SK-MEL-5 (cell line): ENCODE measurements at regions not wholly inside any gene's neighbourhood (a gene's known extent, or its start where the extent isn't known, plus 50 kb on each side); places are given as distances from the start of the nearest gene placed in this dataset.

Experiments
- DNase-seq: peaks from one replicate; pipeline ENCODE4 v3.0.0-alpha.2; 2016; ENCODE audit warnings: low read depth, low spot score
- in situ Hi-C: cut with HindIII; loops from 2 replicates; pipeline ENCODE4 v1.10.0; 2016; ENCODE audit warnings: low sequenced_read_pairs, high pct_unique_total_duplicates, low pct_unique_long_range_greater_than_20kb

GRCh38 chr5:15386122-15386521, 113.9 kb upstream of the FBXL7 start:
- DNase-seq = no peak
- in situ Hi-C loops = no loop called here

GRCh38 chr5:15385553-15385952, 114.4 kb upstream of the FBXL7 start:
- DNase-seq = no peak
- in situ Hi-C loops = no loop called here

- in situ Hi-C loops = no loop called here
- no peak for DNase-seq
Observed at GRCh38 chr5:15385037-15385436, 114.9 kb upstream of the FBXL7 start.

GRCh38 chr5:15384581-15384980, 115.4 kb upstream of the FBXL7 start:
- in situ Hi-C loops = no loop called here

GRCh38 chr5:15384176-15384575, 115.8 kb upstream of the FBXL7 start:
- in situ Hi-C loops = no loop called here

More at GRCh38 chr5:15384581-15384980, 115.4 kb upstream of the FBXL7 start:
- DNase-seq = no peak

GRCh38 chr5:15383469-15383868, 116.5 kb upstream of the FBXL7 start:
- peak; percentile 66 for DNase-seq
- in situ Hi-C loops = no loop called here

More at GRCh38 chr5:15384176-15384575, 115.8 kb upstream of the FBXL7 start:
- DNase-seq = no peak

GRCh38 chr5:15383021-15383420, 117.0 kb upstream of the FBXL7 start:
- DNase-seq = no peak
- in situ Hi-C loops = no loop called here

- no peak for DNase-seq
- in situ Hi-C loops = no loop called here
Observed at GRCh38 chr5:15377573-15378340, 122.2 kb upstream of the FBXL7 start.

- in situ Hi-C loops = no loop called here
- DNase-seq = no peak
Observed at GRCh38 chr5:15376803-15377202, 123.2 kb upstream of the FBXL7 start.

- no peak for DNase-seq
- in situ Hi-C loops = no loop called here
Observed at GRCh38 chr5:15376088-15376487, 123.9 kb upstream of the FBXL7 start.

GRCh38 chr5:15375559-15375958, 124.4 kb upstream of the FBXL7 start:
- DNase-seq = no peak
- in situ Hi-C loops = no loop called here

GRCh38 chr5:15374886-15375285, 125.1 kb upstream of the FBXL7 start:
- in situ Hi-C loops = no loop called here
- DNase-seq = no peak

GRCh38 chr5:15373151-15373550, 126.8 kb upstream of the FBXL7 start:
- no peak for DNase-seq
- in situ Hi-C loops = no loop called here

GRCh38 chr5:15371184-15371583, 128.8 kb upstream of the FBXL7 start:
- DNase-seq = no peak
- in situ Hi-C loops = no loop called here

- no peak for DNase-seq
- in situ Hi-C loops = no loop called here
Observed at GRCh38 chr5:15368835-15369234, 131.1 kb upstream of the FBXL7 start.

GRCh38 chr5:15367489-15367888, 132.5 kb upstream of the FBXL7 start:
- in situ Hi-C loops = no loop called here
- DNase-seq = no peak

- DNase-seq = no peak
- in situ Hi-C loops = no loop called here
Observed at GRCh38 chr5:15366676-15367391, 133.1 kb upstream of the FBXL7 start.

GRCh38 chr5:15365070-15365469, 134.9 kb upstream of the FBXL7 start:
- DNase-seq = no peak
- in situ Hi-C loops = no loop called here

- no peak for DNase-seq
- in situ Hi-C loops = no loop called here
Observed at GRCh38 chr5:15363601-15364000, 136.4 kb upstream of the FBXL7 start.
